ENCODE measurements at regions not wholly inside any gene's neighbourhood (a gene's known extent, or its start where the extent isn't known, plus 50 kb on each side); places are given as distances from the start of the nearest gene placed in this dataset.
A peak's percentile ranks its signal among the peaks of the same experiment; 100 is the strongest.

DNA sequence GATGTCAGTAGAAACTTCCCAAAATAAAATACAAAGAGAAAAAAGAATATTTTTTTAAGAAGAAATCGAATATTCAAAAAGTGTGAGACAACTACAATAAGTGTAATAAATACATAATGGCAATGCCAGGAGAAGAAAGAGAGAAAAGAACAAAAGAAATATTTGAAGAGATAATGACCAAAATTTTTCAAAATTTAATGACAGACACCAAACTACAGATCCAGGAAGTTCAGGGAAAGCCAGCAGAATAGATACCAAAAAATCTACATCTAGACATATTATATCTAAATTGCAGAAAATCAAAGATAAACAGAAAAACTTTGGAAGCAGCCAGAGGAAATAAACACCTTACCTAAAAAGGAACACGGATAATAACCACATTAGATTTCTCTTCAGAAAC is 66.8 kb upstream of the CDK1 start:
- in situ Hi-C loops (cut with HindIII; ENCODE audit: low sequenced_read_pairs): no loop called here
- TF ChIP-seq, protein P1, sequence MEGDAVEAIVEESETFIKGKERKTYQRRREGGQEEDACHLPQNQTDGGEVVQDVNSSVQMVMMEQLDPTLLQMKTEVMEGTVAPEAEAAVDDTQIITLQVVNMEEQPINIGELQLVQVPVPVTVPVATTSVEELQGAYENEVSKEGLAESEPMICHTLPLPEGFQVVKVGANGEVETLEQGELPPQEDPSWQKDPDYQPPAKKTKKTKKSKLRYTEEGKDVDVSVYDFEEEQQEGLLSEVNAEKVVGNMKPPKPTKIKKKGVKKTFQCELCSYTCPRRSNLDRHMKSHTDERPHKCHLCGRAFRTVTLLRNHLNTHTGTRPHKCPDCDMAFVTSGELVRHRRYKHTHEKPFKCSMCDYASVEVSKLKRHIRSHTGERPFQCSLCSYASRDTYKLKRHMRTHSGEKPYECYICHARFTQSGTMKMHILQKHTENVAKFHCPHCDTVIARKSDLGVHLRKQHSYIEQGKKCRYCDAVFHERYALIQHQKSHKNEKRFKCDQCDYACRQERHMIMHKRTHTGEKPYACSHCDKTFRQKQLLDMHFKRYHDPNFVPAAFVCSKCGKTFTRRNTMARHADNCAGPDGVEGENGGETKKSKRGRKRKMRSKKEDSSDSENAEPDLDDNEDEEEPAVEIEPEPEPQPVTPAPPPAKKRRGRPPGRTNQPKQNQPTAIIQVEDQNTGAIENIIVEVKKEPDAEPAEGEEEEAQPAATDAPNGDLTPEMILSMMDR (IDR thresholded peaks at IDR 0.05; ENCODE audit: low read depth, low read length, missing control alignments): no peak
- DNase-seq (ENCODE audit: low read depth): no peak
- H3K4me3 ChIP-seq (ENCODE audit: low read depth, low read length): no peak overlapping the region

DNA sequence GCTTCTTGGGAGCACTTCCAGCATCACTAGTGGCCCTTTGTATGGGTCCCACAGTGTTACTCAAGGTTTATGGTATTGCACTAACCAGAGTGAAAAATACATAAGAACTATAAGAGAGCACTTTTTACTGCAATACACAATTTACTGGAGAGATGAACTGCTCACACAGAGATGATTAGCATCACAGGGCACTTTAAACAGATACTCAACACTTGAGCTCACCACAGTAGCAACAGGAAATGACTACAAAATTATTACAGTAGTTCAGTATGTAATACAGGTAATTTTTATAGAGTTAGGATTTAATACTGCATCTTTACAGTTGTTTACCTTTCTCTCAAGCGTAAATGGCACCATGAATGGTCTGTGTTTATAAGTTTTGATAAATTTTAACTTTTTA is 68.2 kb upstream of the CDK1 start:
- no peak for DNase-seq (ENCODE audit: low read depth)
- in situ Hi-C loops (cut with HindIII; ENCODE audit: low sequenced_read_pairs): no loop called here
- H3K4me3 ChIP-seq (ENCODE audit: low read depth, low read length): no peak overlapping the region
- TF ChIP-seq, protein P1 (IDR thresholded peaks at IDR 0.05; ENCODE audit: low read depth, low read length, missing control alignments): no peak

DNA sequence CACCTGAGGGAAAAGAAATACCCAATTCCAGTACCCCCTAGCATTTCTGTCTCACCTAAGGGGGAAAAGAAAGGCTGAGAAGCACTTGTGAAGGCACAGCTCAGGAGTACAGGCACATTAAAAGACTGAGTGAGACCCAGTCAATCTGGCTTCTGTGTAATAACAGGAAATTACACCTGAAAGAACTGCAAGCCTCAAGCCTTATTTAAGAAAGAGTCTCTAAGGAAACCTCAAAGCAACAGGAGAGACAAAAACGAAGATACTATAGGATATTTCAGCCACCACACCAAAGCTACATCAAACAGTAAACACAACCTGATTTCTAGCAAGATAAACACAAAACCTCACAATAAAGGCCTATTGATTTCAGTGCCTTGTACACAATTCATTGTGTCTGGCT is 69.6 kb upstream of the CDK1 start:
- in situ Hi-C loops (cut with HindIII; ENCODE audit: low sequenced_read_pairs): no loop called here
- TF ChIP-seq, protein P1 (IDR thresholded peaks at IDR 0.05; ENCODE audit: low read depth, low read length, missing control alignments): no peak
- DNase-seq (ENCODE audit: low read depth): no peak
- no peak overlapping the region for H3K4me3 ChIP-seq (ENCODE audit: low read depth, low read length)

DNA sequence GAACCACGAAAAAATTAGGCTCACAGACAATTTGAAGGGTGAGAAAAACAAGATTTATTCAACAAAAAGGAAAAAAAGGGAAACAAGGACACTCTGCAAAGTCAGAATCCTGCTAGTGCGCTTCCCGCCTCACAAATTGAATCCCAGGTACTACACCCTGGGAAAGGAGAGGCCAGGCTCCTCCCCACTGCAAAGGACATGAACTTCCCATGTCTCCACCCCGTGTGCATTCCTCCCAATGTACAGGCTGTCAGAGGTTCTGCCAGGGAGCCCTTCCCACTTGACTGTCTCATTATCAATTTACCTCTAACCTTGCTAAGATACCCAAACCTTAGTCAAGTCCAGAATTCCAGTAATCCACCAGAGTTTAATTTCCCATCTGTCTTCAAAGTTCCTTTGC is 70.4 kb upstream of the CDK1 start:
- DNase-seq (ENCODE audit: low read depth): no peak
- H3K4me3 ChIP-seq (ENCODE audit: low read depth, low read length): no peak overlapping the region
- in situ Hi-C loops (cut with HindIII; ENCODE audit: low sequenced_read_pairs): no loop called here
- TF ChIP-seq, protein P1 (IDR thresholded peaks at IDR 0.05; ENCODE audit: low read depth, low read length, missing control alignments): no peak

DNA sequence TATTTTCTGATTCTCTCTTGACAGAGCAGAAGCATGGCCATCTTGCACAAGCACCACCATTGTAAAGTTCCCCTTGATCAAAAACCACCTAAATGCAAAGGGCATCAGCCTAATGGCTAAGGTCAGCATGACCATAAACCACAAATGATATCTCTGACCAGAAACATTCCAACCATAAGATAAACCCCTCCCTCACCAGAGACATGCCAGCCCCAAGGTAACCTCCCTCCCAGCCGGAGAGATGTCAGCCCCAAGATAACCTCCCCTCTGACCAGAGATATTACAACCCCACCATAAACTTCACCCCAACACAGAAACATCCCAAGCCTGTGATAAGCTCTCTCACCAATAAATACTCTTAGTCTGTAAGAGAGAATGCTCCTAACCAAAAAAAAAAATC is 72.1 kb upstream of the CDK1 start:
- in situ Hi-C loops (cut with HindIII; ENCODE audit: low sequenced_read_pairs): no loop called here
- H3K4me3 ChIP-seq (ENCODE audit: low read depth, low read length): no peak overlapping the region
- TF ChIP-seq, protein P1 (IDR thresholded peaks at IDR 0.05; ENCODE audit: low read depth, low read length, missing control alignments): no peak
- no peak for DNase-seq (ENCODE audit: low read depth)

DNA sequence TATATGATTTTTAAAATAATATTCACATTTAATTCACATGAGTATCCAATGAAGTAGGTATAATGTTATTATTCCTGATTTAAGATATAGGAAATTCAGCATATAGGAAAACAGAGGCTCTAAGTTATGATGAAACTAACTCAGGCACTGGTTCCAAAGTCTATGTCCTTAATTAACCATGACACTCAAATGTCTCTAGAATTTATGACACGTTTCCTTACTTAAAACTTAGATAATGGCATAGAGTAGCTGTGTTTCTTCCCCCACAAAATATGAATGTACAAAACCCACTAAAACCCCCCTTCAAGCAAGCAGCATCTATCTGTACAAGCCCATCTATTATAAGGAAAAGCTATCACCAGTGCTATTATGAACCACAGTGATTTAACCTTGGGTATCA is 72.9 kb upstream of the CDK1 start:
- no peak overlapping the region for H3K4me3 ChIP-seq (ENCODE audit: low read depth, low read length)
- TF ChIP-seq, protein P1 (IDR thresholded peaks at IDR 0.05; ENCODE audit: low read depth, low read length, missing control alignments): no peak
- DNase-seq (ENCODE audit: low read depth): no peak
- in situ Hi-C loops (cut with HindIII; ENCODE audit: low sequenced_read_pairs): no loop called here

DNA sequence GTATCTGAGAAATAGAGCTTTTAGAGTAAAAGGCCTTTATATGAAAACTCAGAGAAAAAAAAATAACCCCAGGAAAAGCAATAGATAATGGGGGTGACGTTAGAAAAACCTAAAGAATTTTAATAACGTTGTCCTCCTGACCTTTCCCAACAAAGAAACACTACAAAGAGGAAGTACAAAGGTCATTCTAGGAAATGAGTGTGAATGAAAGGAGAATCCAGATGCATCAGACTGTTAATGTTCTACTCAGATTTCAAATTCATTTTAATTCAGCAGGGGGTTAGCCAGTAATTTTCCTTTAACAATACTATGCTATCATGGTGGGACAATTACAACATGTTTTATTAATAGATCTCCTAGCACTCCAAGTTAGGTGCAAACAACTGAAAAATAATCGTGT is 73.8 kb upstream of the CDK1 start:
- H3K4me3 ChIP-seq (ENCODE audit: low read depth, low read length): no peak overlapping the region
- in situ Hi-C loops (cut with HindIII; ENCODE audit: low sequenced_read_pairs): no loop called here
- peak; percentile 24 for DNase-seq (ENCODE audit: low read depth)
- TF ChIP-seq, protein P1 (IDR thresholded peaks at IDR 0.05; ENCODE audit: low read depth, low read length, missing control alignments): no peak

All from astrocyte of the cerebellum (primary cell).